CD4-positive, alpha-beta memory T cell (primary cell): ENCODE measurements at regions not wholly inside any gene's neighbourhood (a gene's known extent, or its start where the extent isn't known, plus 50 kb on each side); places are given as distances from the start of the nearest gene placed in this dataset.
A peak's percentile ranks its signal among the peaks of the same experiment; 100 is the strongest.
"Not testable (repeated sequence)": the region's sequence is repeated elsewhere in the genome, so short reads cannot be mapped to it uniquely, and the experiment has no call there.

Experiments
- CTCF ChIA-PET: fragments of 350-600 bp; sonication (Branson Sonifier 250); formaldehyde crosslinking; loops from one replicate; lab custom pipeline; 2021; ENCODE audit warnings: inconsistent platforms; ENCODE audit not compliant: partially characterized antibody; lab: Charles Lee
- POLR2A ChIA-PET: fragments of 350-600 bp; sonication (Branson Sonifier 250); formaldehyde crosslinking; loops from one replicate; lab custom pipeline; 2021; ENCODE audit not compliant: partially characterized antibody; lab: Charles Lee
- DNase-seq, 5 donors: peaks; one replicate each; pipeline versions ENCODE4 v3.0.0 to v3.0.0-alpha.2; 2020 to 2022; ENCODE audit warnings: mixed read lengths in 1 of 5
- H3K27ac ChIP-seq: one replicate; pipeline ENCODE4 v1.7.0; 2013; ENCODE audit warnings: low read depth, low read length
- H3K27me3 ChIP-seq: 2 replicates; pipeline ENCODE4 v1.7.0; 2013; ENCODE audit warnings: mild to moderate bottlenecking, low read length, moderate library complexity; ENCODE audit not compliant: insufficient read depth
- H3K36me3 ChIP-seq: 2 replicates; pipeline ENCODE4 v1.7.0; 2013; ENCODE audit warnings: mild to moderate bottlenecking, low read length, moderate library complexity; ENCODE audit not compliant: insufficient read depth
- H3K4me1 ChIP-seq: 2 replicates; pipeline ENCODE4 v1.7.0; 2013; ENCODE audit warnings: mild to moderate bottlenecking, low read length, moderate library complexity; ENCODE audit not compliant: insufficient read depth
- H3K4me3 ChIP-seq, 2 donors: one replicate each; pipeline ENCODE4 v1.7.0; 2013; ENCODE audit warnings: low read length in 2 of 2, mild to moderate bottlenecking in 1 of 2
- H3K9me3 ChIP-seq, 2 donors: one replicate each; pipeline ENCODE4 v1.7.0; 2013; ENCODE audit warnings: low read length in 2 of 2, control low read depth in 1 of 2; ENCODE audit not compliant: control insufficient read depth in 1 of 2
- H3K27ac Mint-ChIP-seq, 7 donors: one replicate each; pipeline ENCODE4 v1.8.0; 2020 to 2021; ENCODE audit warnings: mixed read lengths in 7 of 7, mild to moderate bottlenecking in 6 of 7, inconsistent platforms in 3 of 7, moderate library complexity in 3 of 7
- H3K27me3 Mint-ChIP-seq, 2 donors: one replicate each; pipeline ENCODE4 v1.8.0; 2020 to 2021; ENCODE audit warnings: mixed read lengths in 2 of 2
- H3K36me3 Mint-ChIP-seq, 2 donors: one replicate each; pipeline ENCODE4 v1.8.0; 2020 to 2021; ENCODE audit warnings: mixed read lengths in 2 of 2, inconsistent platforms in 1 of 2, mild to moderate bottlenecking in 1 of 2
- H3K4me1 Mint-ChIP-seq, 4 donors: one replicate each; pipeline ENCODE4 v1.8.0; 2020 to 2021; ENCODE audit warnings: mixed read lengths in 4 of 4, mild to moderate bottlenecking in 1 of 4
- H3K4me3 Mint-ChIP-seq, 8 donors: one replicate each; pipeline ENCODE4 v1.8.0; 2020 to 2021; ENCODE audit warnings: mixed read lengths in 8 of 8, mild to moderate bottlenecking in 7 of 8, moderate library complexity in 6 of 8, inconsistent platforms in 3 of 8
- H3K9me3 Mint-ChIP-seq, 8 donors: one replicate each; pipeline ENCODE4 v1.8.0; 2020 to 2021; ENCODE audit warnings: mixed read lengths in 8 of 8, mild to moderate bottlenecking in 5 of 8, inconsistent platforms in 3 of 8, moderate library complexity in 1 of 8
- intact Hi-C: fragments of 100-400 bp; cut with micrococcal nuclease; formaldehyde crosslinking; loops from one replicate; pipeline ENCODE4 v1.15.1; 2023

GRCh38 chr2:61649021-61649420, 110.9 kb upstream of the XPO1 start:
- no peaks in the 10 kb centered on the region for H3K9me3 ChIP-seq
- no peaks in the 10 kb centered on the region for H3K36me3 Mint-ChIP-seq
- H3K27me3 ChIP-seq = no peaks in the 10 kb centered on the region
- no peak for DNase-seq
- intact Hi-C loops = no loop called here
- no peaks in the 10 kb centered on the region for H3K27me3 Mint-ChIP-seq
- no peak overlapping the region for H3K4me3 Mint-ChIP-seq
- peak overlapping the region in 1 of 7 donors; percentile 1 for H3K27ac Mint-ChIP-seq
- H3K4me1 Mint-ChIP-seq = no peaks in the 10 kb centered on the region
- H3K36me3 ChIP-seq = no peaks in the 10 kb centered on the region
- POLR2A ChIA-PET = no interaction called here
- CTCF ChIA-PET = no interaction called here
- H3K27ac ChIP-seq = no peak overlapping the region
- H3K4me3 ChIP-seq = no peak overlapping the region
- no peaks in the 10 kb centered on the region for H3K4me1 ChIP-seq
- peaks cover 0 to 25% (median 17%) of the 10 kb centered on the region in 8 donors for H3K9me3 Mint-ChIP-seq

GRCh38 chr2:61647044-61647443, 108.9 kb upstream of the XPO1 start:
- H3K27ac Mint-ChIP-seq = no peak overlapping the region
- no peak overlapping the region for H3K4me3 ChIP-seq
- H3K4me1 ChIP-seq = no peaks in the 10 kb centered on the region
- H3K27me3 Mint-ChIP-seq = no peaks in the 10 kb centered on the region
- H3K36me3 ChIP-seq = no peaks in the 10 kb centered on the region
- DNase-seq = no peak
- no peaks in the 10 kb centered on the region for H3K4me1 Mint-ChIP-seq
- H3K36me3 Mint-ChIP-seq = no peaks in the 10 kb centered on the region
- H3K9me3 ChIP-seq = no peaks in the 10 kb centered on the region
- H3K9me3 Mint-ChIP-seq = peaks cover 0 to 25% (median 17%) of the 10 kb centered on the region in 8 donors
- no peaks in the 10 kb centered on the region for H3K27me3 ChIP-seq
- no peak overlapping the region for H3K4me3 Mint-ChIP-seq
- intact Hi-C loops = no loop called here
- no peak overlapping the region for H3K27ac ChIP-seq
- ChIA-PET POLR2A (no interaction called here), CTCF (no interaction called here)

GRCh38 chr2:61645911-61646310, 107.8 kb upstream of the XPO1 start:
- no peaks in the 10 kb centered on the region for H3K27me3 Mint-ChIP-seq
- Histone ChIP-seq H3K36me3 (no peaks in the 10 kb centered on the region), H3K4me3 (no peak overlapping the region), H3K27ac (no peak overlapping the region), H3K4me1 (no peaks in the 10 kb centered on the region), H3K9me3 (no peaks in the 10 kb centered on the region), H3K27me3 (no peaks in the 10 kb centered on the region)
- H3K27ac Mint-ChIP-seq = no peak overlapping the region
- H3K36me3 Mint-ChIP-seq = no peaks in the 10 kb centered on the region
- no peak overlapping the region for H3K4me3 Mint-ChIP-seq
- ChIA-PET POLR2A (no interaction called here), CTCF (no interaction called here)
- intact Hi-C loops = no loop called here
- no peaks in the 10 kb centered on the region for H3K4me1 Mint-ChIP-seq
- no peak for DNase-seq
- peaks cover 0 to 25% (median 17%) of the 10 kb centered on the region in 8 donors for H3K9me3 Mint-ChIP-seq

DNA sequence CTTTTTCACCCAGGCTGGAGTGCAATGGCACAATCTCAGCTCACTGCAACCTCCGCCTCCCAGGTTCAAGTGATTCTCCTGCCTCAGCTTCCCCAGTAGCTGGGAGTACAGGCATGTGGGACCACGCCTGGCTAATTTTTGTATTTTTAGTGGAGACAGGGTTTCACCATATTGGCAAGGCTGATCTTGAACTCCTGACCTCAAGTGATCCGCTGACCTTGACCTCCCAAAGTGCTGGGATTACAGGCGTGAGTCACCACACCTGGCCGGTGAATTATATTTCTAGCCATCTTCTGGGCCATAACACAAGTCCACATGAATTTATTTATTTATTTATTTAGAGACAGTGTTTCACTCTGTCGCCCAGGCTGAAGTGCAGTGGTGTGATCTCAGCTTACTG, 105.0 kb upstream of the XPO1 start:
- H3K4me3 Mint-ChIP-seq, H3K4me1 Mint-ChIP-seq, H3K27me3 ChIP-seq, intact Hi-C loops, H3K4me1 ChIP-seq, H3K27ac Mint-ChIP-seq, POLR2A ChIA-PET, DNase-seq, H3K27ac ChIP-seq, H3K9me3 ChIP-seq, CTCF ChIA-PET, H3K4me3 ChIP-seq, H3K36me3 Mint-ChIP-seq, H3K36me3 ChIP-seq, H3K27me3 Mint-ChIP-seq: not testable (repeated sequence)
- H3K9me3 Mint-ChIP-seq = peaks cover 0 to 17% (median 8%) of the 10 kb centered on the region in 8 donors

GRCh38 chr2:61640406-61640805, 102.2 kb upstream of the XPO1 start:
- ChIA-PET POLR2A (no interaction called here), CTCF (no interaction called here)
- no peak for DNase-seq
- intact Hi-C loops = no loop called here
- Mint-ChIP-seq H3K36me3 (no peaks in the 10 kb centered on the region), H3K4me1 (no peaks in the 10 kb centered on the region), H3K9me3 (no peaks in the 10 kb centered on the region), H3K27me3 (no peaks in the 10 kb centered on the region), H3K4me3 (no peak overlapping the region), H3K27ac (no peak overlapping the region)
- no peak overlapping the region for H3K27ac ChIP-seq
- no peaks in the 10 kb centered on the region for H3K4me1 ChIP-seq
- no peak overlapping the region for H3K4me3 ChIP-seq
- H3K9me3 ChIP-seq = no peaks in the 10 kb centered on the region
- H3K27me3 ChIP-seq = no peaks in the 10 kb centered on the region
- H3K36me3 ChIP-seq = no peaks in the 10 kb centered on the region

DNA sequence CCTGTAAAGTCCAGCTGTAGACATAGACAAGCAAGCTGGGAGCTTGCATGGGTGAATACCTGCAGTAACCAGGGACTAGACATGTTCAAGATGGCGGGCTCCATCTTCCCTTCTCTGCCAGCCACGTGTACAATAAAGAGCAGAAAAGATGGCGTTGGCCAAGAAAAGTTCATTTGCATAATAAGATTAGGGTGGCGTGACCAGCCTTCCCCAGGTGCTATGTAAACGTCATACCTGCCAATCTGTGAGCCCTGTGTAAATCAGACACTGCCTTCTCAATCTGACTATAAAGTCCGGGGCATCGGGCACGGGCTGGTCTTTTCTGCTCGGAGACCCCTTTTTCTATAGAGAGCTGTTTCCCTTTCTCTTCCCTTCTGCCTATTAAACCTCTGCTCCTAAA, 101.6 kb upstream of the XPO1 start:
- no peak for DNase-seq
- no peaks in the 10 kb centered on the region for H3K27me3 Mint-ChIP-seq
- ChIA-PET CTCF (no interaction called here), POLR2A (no interaction called here)
- Histone ChIP-seq H3K4me3 (no peak overlapping the region), H3K27ac (no peak overlapping the region), H3K9me3 (no peaks in the 10 kb centered on the region), H3K36me3 (no peaks in the 10 kb centered on the region), H3K4me1 (no peaks in the 10 kb centered on the region), H3K27me3 (no peaks in the 10 kb centered on the region)
- no peak overlapping the region for H3K4me3 Mint-ChIP-seq
- no peaks in the 10 kb centered on the region for H3K36me3 Mint-ChIP-seq
- H3K27ac Mint-ChIP-seq = no peak overlapping the region
- no peaks in the 10 kb centered on the region for H3K4me1 Mint-ChIP-seq
- H3K9me3 Mint-ChIP-seq = no peaks in the 10 kb centered on the region
- intact Hi-C loops = no loop called here

- H3K4me1 Mint-ChIP-seq = no peaks in the 10 kb centered on the region
- H3K9me3 Mint-ChIP-seq = no peaks in the 10 kb centered on the region
- ChIA-PET POLR2A (no interaction called here), CTCF (interaction anchor here (1.0 kb wide), 1 partner anchor 176 kb away, joined by 3 read pairs; no protein-coding TSS in a partner anchor)
- Histone ChIP-seq H3K27ac (no peak overlapping the region), H3K36me3 (no peaks in the 10 kb centered on the region), H3K9me3 (no peaks in the 10 kb centered on the region), H3K4me1 (no peaks in the 10 kb centered on the region), H3K27me3 (no peaks in the 10 kb centered on the region), H3K4me3 (no peak overlapping the region)
- intact Hi-C loops = no loop called here
- H3K36me3 Mint-ChIP-seq = no peaks in the 10 kb centered on the region
- H3K27ac Mint-ChIP-seq = no peak overlapping the region
- no peak overlapping the region for H3K4me3 Mint-ChIP-seq
- H3K27me3 Mint-ChIP-seq = no peaks in the 10 kb centered on the region
- no peak for DNase-seq
These were observed 98.5 kb upstream of the XPO1 start for GRCh38 chr2:61636686-61637085.

DNA sequence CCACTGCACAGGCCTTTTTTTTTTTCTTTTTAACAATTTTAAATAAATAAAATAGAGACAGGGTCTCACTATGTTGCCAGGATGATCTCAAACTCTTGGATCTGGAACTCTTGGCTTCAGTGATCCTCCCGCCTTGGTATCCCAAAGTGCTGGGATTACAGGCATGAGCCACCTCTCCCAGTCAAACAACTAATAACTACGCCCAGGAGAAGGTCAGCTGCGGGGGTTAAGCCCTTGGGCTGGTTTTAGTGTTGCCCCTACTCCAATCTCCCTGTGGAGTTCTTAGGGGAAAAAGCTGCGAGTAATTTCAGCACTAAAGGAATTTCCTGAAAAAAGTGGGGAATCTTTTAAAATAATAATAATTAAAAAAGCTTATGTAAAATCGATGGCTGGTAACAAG, 96.4 kb upstream of the XPO1 start:
- Histone ChIP-seq H3K4me3 (no peak overlapping the region), H3K27ac (no peak overlapping the region), H3K9me3 (no peaks in the 10 kb centered on the region), H3K27me3 (no peaks in the 10 kb centered on the region), H3K4me1 (no peaks in the 10 kb centered on the region), H3K36me3 (no peaks in the 10 kb centered on the region)
- H3K36me3 Mint-ChIP-seq = no peaks in the 10 kb centered on the region
- no peak for DNase-seq
- H3K4me1 Mint-ChIP-seq = no peaks in the 10 kb centered on the region
- no peak overlapping the region for H3K4me3 Mint-ChIP-seq
- intact Hi-C loops = loop anchor here (5.0 kb wide), 1 partner anchor 207 kb away; no protein-coding TSS in a partner anchor
- CTCF ChIA-PET = interaction anchor here (2.1 kb wide), 1 partner anchor 208 kb away, joined by 11 read pairs; no protein-coding TSS in a partner anchor
- H3K27ac Mint-ChIP-seq = no peak overlapping the region
- H3K9me3 Mint-ChIP-seq = no peaks in the 10 kb centered on the region
- POLR2A ChIA-PET = no interaction called here
- H3K27me3 Mint-ChIP-seq = no peaks in the 10 kb centered on the region
